ENCODE measurements at regions not wholly inside any gene's neighbourhood (a gene's known extent, or its start where the extent isn't known, plus 50 kb on each side); places are given as distances from the start of the nearest gene placed in this dataset.

DNA sequence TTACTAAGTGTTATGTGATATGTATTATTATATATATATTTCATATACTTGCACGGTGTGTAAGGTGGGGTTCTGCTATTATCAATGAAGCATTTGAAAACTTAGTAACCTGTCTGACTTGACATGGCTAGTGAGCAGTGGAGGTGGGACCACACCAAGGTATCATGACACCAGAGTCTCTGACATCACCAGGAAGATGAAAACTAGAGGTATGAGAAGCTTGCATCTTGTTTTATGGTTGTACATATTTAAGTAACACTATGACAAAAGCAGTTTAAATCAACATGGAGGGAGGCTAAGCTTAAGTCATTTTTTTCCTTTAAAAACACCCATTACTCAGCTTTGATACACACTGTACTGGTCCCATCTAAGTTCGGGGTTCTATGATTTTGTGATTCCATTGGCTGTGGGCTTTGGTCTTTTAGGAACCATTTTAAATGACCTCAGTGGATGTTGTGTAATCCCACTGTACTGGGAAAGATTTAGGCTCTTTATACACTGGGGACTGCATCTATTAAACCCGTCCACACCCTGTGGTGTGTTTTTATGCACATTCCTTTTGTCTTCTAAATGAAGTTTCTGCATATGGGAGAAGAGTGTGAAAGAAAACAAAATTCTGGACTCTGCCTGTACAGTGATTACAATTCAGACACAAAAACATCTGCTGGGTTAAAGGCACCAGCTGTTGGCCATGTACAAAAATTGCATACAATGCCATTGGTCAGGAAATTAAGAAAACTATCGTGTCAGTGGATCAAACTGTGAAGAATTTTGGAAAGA, 570.6 kb downstream of the SPRY1 start:
- DNase-seq (ENCODE audit: low read depth): no peak
- TF ChIP-seq, protein P1, sequence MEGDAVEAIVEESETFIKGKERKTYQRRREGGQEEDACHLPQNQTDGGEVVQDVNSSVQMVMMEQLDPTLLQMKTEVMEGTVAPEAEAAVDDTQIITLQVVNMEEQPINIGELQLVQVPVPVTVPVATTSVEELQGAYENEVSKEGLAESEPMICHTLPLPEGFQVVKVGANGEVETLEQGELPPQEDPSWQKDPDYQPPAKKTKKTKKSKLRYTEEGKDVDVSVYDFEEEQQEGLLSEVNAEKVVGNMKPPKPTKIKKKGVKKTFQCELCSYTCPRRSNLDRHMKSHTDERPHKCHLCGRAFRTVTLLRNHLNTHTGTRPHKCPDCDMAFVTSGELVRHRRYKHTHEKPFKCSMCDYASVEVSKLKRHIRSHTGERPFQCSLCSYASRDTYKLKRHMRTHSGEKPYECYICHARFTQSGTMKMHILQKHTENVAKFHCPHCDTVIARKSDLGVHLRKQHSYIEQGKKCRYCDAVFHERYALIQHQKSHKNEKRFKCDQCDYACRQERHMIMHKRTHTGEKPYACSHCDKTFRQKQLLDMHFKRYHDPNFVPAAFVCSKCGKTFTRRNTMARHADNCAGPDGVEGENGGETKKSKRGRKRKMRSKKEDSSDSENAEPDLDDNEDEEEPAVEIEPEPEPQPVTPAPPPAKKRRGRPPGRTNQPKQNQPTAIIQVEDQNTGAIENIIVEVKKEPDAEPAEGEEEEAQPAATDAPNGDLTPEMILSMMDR (conservative IDR thresholded peaks at IDR 0.05; ENCODE audit: low read depth, low read length): no peak
- H3K4me3 ChIP-seq (ENCODE audit: low read length): no peak overlapping the region

DNA sequence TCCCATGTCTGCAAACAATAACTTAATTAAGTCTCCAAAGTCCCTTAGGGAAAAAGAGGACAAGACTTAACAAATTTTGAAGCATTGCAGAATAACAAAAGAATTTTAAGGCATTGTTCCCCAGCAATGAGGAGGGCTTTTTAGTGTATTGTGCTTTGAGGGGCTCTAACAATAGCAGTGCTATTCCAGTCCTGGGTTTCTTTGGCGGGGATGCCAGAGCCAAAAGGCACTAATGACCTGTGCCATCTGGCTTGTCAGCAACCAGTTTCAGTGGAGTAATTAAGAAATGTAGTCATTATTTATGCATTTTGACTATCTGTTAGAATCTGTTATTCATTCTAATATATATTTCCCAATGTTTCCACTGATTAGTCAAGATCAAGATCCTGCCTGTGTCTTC, 575.4 kb downstream of the SPRY1 start:
- DNase-seq (ENCODE audit: low read depth): no peak
- TF ChIP-seq, protein P1 (conservative IDR thresholded peaks at IDR 0.05; ENCODE audit: low read depth, low read length): no peak
- no peak overlapping the region for H3K4me3 ChIP-seq (ENCODE audit: low read length)

DNA sequence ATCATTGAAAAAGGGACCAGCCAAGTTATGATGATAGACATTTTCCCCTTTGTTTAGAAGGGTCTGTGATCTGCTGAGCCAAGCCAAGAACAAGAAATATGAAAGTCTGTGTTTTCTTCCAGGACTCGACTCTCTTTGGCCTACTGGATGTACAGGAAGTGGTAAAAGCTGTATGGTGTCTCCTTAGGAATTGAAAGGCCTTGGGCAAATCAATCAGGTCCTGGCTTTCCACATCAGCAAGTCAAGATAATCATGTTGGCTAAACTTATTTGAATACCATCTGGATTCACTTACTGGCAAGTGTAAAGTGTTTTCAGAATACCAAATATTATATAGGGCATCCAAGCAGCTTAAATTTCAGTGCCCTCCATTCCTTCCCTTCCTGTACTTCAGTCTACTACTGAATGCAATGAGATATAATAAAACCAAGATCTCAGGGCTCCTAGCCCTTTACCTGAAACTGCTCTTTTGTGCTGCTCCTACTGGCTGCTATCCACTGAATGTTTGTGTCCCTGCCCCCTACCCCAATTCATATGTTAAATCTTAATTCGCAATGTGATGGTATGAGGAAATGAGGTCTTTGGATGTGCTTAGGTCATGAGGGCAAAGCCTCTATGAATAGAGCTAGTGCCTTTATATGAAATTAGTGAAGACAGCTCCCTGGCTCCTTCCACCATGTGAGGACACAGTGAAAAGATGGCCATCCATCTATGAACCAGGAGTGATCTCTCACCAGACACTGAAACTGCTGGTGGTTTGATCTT, 578.0 kb downstream of the SPRY1 start:
- no peak for DNase-seq (ENCODE audit: low read depth)
- H3K4me3 ChIP-seq (ENCODE audit: low read length): no peak overlapping the region
- TF ChIP-seq, protein P1 (conservative IDR thresholded peaks at IDR 0.05; ENCODE audit: low read depth, low read length): no peak

DNA sequence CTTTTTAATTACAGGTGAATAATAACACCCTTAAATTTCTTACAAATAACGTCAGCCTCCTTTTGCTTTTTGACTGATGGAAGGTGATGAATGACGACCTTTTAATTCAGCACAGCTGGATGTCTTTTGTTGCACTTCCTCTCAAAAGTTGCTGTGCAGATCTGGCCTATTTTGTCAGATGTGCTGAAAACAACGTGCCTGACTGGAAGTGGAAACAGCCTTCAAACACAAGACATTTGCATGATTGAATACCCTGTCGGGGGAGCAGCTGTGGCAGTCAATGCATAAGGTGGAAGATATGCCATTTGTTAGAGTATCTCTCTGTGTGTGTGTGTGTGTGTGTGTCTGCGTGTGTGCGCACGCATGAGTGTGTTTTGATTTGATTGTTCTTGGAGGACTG, 579.7 kb downstream of the SPRY1 start:
- H3K4me3 ChIP-seq (ENCODE audit: low read length): no peak overlapping the region
- DNase-seq (ENCODE audit: low read depth): no peak
- TF ChIP-seq, protein P1 (conservative IDR thresholded peaks at IDR 0.05; ENCODE audit: low read depth, low read length): no peak

DNA sequence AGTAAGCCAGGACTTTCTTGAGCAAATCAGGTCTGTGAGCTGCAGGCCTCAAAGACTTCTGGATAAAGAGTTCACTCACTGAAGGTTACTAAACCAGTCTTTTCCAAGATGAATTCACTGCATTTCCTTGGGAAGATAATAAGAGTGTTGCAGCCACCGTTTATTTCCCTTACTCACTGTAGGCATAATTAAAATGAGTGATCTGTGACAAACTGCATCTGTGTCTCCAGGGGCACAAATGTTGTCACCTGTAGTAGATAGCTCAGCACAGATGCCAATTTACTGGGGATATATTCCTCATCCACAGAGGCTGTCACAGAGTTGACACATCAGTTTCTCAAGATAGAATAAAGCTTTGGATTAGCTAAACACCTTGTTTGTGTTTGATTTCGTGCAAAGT, 580.2 kb downstream of the SPRY1 start:
- DNase-seq (ENCODE audit: low read depth): no peak
- TF ChIP-seq, protein P1 (conservative IDR thresholded peaks at IDR 0.05; ENCODE audit: low read depth, low read length): no peak
- no peak overlapping the region for H3K4me3 ChIP-seq (ENCODE audit: low read length)

DNA sequence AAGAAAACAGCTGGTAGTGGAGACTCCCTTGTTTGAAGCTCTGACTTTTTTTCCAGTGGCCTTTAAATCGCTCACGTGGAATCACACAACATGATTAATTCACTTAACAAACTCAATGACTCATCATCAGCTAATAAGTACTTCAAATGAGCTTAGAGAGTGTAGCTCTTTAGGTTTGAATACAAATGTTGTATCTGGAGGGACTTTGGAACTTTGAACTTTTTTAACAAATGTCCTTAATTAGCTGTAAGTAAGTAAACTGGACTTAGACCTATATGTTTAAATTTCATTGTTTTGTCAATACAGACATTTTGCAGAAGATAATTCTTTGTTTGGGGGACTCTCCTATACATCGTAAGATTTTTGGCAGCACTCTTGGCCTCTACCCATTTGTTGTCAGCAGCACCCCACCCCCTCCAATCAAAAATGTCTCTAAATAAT, 581.1 kb downstream of the SPRY1 start:
- no peak overlapping the region for H3K4me3 ChIP-seq (ENCODE audit: low read length)
- TF ChIP-seq, protein P1 (conservative IDR thresholded peaks at IDR 0.05; ENCODE audit: low read depth, low read length): no peak
- peak; percentile 83 for DNase-seq (ENCODE audit: low read depth)
